DMS 273 (cell line): ENCODE measurements at regions not wholly inside any gene's neighbourhood (a gene's known extent, or its start where the extent isn't known, plus 50 kb on each side); places are given as distances from the start of the nearest gene placed in this dataset.

ENCODE experiments used
- DNase-seq: peaks from one replicate; lab custom pipeline; 2025; ENCODE audit not compliant: unreplicated experiment; lab: John Stamatoyannopoulos, UW

GRCh38 chr11:92775003-92775676 lies 194.3 kb upstream of the MTNR1B start:
- no peak for DNase-seq

DNA sequence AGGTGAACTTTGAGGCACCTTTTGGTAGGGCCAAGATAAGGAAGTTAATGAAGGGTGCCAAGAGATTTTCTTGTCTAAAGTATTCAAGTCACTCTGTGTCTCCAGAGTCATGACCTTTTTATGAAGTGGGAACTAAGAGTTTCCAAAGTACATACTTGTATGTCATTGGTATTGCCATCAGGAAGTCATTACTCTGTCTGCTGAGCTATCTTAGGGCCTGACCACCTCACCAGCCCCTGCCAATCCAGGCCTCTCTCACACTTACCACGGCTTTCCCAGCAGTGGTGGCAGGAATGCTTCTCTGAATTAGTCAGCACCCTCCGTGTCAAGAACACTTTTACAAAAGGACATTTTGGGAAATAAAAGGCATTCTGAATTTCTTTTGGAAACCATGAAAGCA lies 192.8 kb upstream of the MTNR1B start:
- no peak for DNase-seq

GRCh38 chr11:92779746-92780145 lies 189.7 kb upstream of the MTNR1B start:
- no peak for DNase-seq

- DNase-seq = no peak
Observed at GRCh38 chr11:92781151-92781550, 188.3 kb upstream of the MTNR1B start.

DNA sequence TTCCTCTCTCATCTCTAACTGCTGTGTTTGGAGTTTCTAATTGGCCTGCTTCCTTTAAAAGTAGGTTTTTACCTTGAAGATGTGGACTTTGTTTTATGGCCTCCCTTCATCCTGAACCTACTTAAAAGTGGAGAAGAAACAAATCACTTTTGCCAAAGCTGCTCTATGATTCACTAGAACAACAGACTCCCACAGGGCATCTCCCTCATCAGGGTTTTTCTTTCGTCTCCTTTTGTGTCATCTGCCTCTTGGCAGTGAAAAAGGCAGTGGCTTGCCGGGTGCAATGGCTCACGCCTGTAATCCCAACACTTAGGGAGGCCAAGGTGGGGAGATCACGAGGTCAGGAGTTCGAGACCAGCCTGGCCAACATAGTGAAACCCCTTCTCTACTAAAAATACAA lies 186.6 kb upstream of the MTNR1B start:
- no peak for DNase-seq

DNA sequence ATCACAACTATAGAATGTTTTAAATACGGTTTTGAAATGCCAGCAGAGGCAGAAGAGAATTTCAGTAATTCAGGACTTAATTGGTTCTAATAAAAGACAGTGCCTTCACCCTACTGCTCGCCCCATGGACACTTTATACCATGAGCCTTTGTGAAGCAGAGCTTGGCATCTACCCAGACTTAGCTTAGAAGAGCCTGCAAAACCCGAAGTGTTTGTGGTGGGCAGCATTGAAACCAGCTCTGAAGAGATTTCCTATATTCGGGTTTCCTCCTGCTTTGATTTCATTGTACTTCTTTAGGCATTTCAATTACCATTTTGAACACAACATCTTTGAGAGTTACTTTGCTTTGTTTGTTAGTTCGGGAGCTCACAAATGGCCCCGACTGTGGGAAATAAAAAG lies 185.1 kb upstream of the MTNR1B start:
- no peak for DNase-seq

DNA sequence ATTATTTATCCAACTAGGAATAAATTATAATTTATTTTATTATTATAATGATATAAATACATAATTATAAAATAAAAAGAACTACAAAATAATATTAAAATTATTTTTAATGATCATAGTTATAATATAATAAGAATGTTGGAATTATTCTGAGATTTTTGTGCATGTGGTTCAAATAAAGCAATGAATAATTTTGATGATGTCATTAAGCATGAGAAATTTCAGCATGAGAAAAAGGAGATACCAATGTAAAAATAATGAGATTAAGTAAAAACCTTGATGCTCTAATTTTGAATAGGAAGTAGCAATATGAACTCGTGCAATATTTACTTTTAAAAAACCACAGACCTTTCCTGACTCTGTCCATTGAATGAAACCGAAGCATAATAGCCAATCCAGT lies 181.8 kb upstream of the MTNR1B start:
- DNase-seq = no peak

- no peak for DNase-seq
Observed at GRCh38 chr11:92789761-92790160, 179.7 kb upstream of the MTNR1B start.

GRCh38 chr11:92790366-92790765 lies 179.1 kb upstream of the MTNR1B start:
- no peak for DNase-seq

- DNase-seq = no peak
Observed at GRCh38 chr11:92790926-92791616, 178.4 kb upstream of the MTNR1B start.

GRCh38 chr11:92791886-92792285 lies 177.6 kb upstream of the MTNR1B start:
- no peak for DNase-seq

- no peak for DNase-seq
Observed at GRCh38 chr11:92793189-92793588, 176.3 kb upstream of the MTNR1B start.

- no peak for DNase-seq
Observed at GRCh38 chr11:92794783-92795182, 174.7 kb upstream of the MTNR1B start.

DNA sequence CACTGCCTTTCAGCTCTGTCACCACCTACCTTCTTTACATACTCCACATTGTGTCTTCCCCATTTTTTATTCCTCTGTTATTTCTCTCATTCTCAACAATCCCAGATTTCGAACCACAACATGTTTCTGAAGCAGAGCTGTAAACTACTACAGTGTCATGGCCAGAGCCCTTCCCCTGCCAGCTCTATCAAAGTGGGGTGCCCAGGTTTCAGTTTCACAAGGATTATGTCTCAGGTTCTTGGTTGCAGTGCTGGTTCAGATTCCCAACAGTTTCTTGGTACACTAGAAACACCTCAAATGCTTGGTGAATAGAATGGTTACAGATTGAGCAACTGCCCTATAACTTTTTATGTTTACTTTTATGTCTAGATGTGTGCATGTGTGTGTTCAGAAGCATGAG lies 172.7 kb upstream of the MTNR1B start:
- DNase-seq = no peak

- no peak for DNase-seq
Observed at GRCh38 chr11:92797874-92798273, 171.6 kb upstream of the MTNR1B start.

DNA sequence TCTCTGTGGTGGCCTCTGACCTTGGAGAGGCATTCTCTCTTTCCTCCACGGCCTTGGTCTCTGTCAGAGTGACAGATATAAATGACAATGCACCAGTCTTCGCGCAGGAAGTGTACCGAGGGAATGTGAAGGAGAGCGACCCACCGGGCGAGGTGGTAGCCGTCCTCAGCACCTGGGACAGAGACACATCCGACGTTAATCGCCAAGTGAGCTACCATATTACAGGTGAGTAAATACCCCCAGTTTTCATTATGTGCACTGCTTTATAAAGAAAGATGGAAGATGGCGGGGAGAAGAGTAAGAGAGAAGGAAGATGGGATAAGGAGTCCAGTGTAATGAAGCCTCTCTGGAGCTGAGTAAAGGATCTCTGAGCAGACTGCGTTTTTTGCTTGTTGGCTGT lies 167.8 kb upstream of the MTNR1B start:
- DNase-seq = no peak

- DNase-seq = no peak
Observed at GRCh38 chr11:92802644-92803043, 166.8 kb upstream of the MTNR1B start.

- no peak for DNase-seq
Observed at GRCh38 chr11:92803391-92803790, 166.1 kb upstream of the MTNR1B start.

GRCh38 chr11:92804388-92804966 lies 165.0 kb upstream of the MTNR1B start:
- DNase-seq = no peak

GRCh38 chr11:92808022-92808421 lies 161.4 kb upstream of the MTNR1B start:
- DNase-seq = no peak

- DNase-seq = no peak
Observed at GRCh38 chr11:92810423-92811064, 158.9 kb upstream of the MTNR1B start.

- DNase-seq = no peak
Observed at GRCh38 chr11:92811341-92811740, 158.1 kb upstream of the MTNR1B start.
